ENCODE measurements at regions not wholly inside any gene's neighbourhood (a gene's known extent, or its start where the extent isn't known, plus 50 kb on each side); places are given as distances from the start of the nearest gene placed in this dataset.

GRCh38 chr2:19050354-19050753 lies 308.1 kb downstream of the OSR1 start:
- H3K36me3 ChIP-seq (ENCODE audit: control insufficient read depth in 2 of 2, extremely low read depth in 1 of 2, insufficient read depth in 2 of 2, low read length in 2 of 2) = no peaks in the 10 kb centered on the region
- H3K27me3 ChIP-seq (ENCODE audit: control insufficient read depth in 2 of 2, insufficient read depth in 2 of 2, low read length in 2 of 2) = no peaks in the 10 kb centered on the region
- ChIA-PET POLR2A (no interaction called here), CTCF (no interaction called here)
- H3K27ac ChIP-seq (ENCODE audit: insufficient read depth, low read depth, low read length) = no peak overlapping the region
- TF ChIP-seq MYC (IDR thresholded peaks at IDR 0.05; ENCODE audit: low read depth, low read length) (no peak), EZH2 (IDR thresholded peaks at IDR 0.05; ENCODE audit: borderline replicate concordance, low read depth, low read length, severe bottlenecking) (no peak), FOS (IDR thresholded peaks at IDR 0.05; ENCODE audit: borderline replicate concordance, insufficient read depth, low read length) (no peak), POLR2AphosphoS5 (IDR thresholded peaks at IDR 0.05; ENCODE audit: insufficient read depth, low read depth, low read length) (no peak), POLR2A (IDR thresholded peaks at IDR 0.05; ENCODE audit: low read depth, low read length) (no peak), JUN (IDR thresholded peaks at IDR 0.05; ENCODE audit: borderline replicate concordance, insufficient read depth, insufficient read length, low read depth) (no peak), GATA2 (IDR thresholded peaks at IDR 0.05; ENCODE audit: insufficient read depth, insufficient read length, low read depth, low read length) (no peak)
- TF ChIP-seq, protein P1, sequence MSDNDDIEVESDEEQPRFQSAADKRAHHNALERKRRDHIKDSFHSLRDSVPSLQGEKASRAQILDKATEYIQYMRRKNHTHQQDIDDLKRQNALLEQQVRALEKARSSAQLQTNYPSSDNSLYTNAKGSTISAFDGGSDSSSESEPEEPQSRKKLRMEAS (IDR thresholded peaks at IDR 0.05; ENCODE audit: insufficient read depth, insufficient read length) = no peak
- TF ChIP-seq, protein P2, sequence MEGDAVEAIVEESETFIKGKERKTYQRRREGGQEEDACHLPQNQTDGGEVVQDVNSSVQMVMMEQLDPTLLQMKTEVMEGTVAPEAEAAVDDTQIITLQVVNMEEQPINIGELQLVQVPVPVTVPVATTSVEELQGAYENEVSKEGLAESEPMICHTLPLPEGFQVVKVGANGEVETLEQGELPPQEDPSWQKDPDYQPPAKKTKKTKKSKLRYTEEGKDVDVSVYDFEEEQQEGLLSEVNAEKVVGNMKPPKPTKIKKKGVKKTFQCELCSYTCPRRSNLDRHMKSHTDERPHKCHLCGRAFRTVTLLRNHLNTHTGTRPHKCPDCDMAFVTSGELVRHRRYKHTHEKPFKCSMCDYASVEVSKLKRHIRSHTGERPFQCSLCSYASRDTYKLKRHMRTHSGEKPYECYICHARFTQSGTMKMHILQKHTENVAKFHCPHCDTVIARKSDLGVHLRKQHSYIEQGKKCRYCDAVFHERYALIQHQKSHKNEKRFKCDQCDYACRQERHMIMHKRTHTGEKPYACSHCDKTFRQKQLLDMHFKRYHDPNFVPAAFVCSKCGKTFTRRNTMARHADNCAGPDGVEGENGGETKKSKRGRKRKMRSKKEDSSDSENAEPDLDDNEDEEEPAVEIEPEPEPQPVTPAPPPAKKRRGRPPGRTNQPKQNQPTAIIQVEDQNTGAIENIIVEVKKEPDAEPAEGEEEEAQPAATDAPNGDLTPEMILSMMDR (IDR thresholded peaks at IDR 0.05; ENCODE audit: extremely low read depth in 1 of 2, insufficient read depth in 1 of 2, low read depth in 1 of 2, low read length in 2 of 2) = no peak
- H3K4me2 ChIP-seq (ENCODE audit: insufficient read depth, low read length) = no peak overlapping the region
- FAIRE-seq = no peak
- H3K9me1 ChIP-seq (replicated peaks; ENCODE audit: control insufficient read depth, extremely low read depth, insufficient read depth, low read length) = no peaks in the 10 kb centered on the region
- BruUV-seq (replicated peaks) = no TSS peak
- H3K9ac ChIP-seq (replicated peaks; ENCODE audit: extremely low read depth, insufficient read depth, low read length) = no peak overlapping the region
- H2AFZ ChIP-seq (ENCODE audit: low read depth, low read length) = no peak overlapping the region
- no peaks in the 10 kb centered on the region for H4K20me1 ChIP-seq (replicated peaks; ENCODE audit: control insufficient read depth, extremely low read depth, insufficient read depth, low read length)
- dilution Hi-C loops (cut with MboI; ENCODE audit: extremely low pct_ligation_motif_present, low sequenced_read_pairs) (no loop called here), intact Hi-C loops (cut with micrococcal nuclease) (no loop called here)
- H3K4me1 ChIP-seq (ENCODE audit: control insufficient read depth, extremely low read depth, insufficient read depth, low read length) = no peaks in the 10 kb centered on the region
- H3K9me3 ChIP-seq (replicated peaks; ENCODE audit: control insufficient read depth, insufficient read depth, low read length) = no peaks in the 10 kb centered on the region
- no peak for DNase-seq (ENCODE audit: low read depth, low spot score)
- no peaks in the 10 kb centered on the region for H3K79me2 ChIP-seq (ENCODE audit: control insufficient read depth, insufficient read depth, low read length)
- no peak overlapping the region for H3K4me3 ChIP-seq (replicated peaks in 1 of 3; ENCODE audit: insufficient read depth in 1 of 3, low read depth in 1 of 3, low read length in 3 of 3)

Data from endothelial cell of umbilical vein (primary cell).